ENCODE measurements at regions not wholly inside any gene's neighbourhood (a gene's known extent, or its start where the extent isn't known, plus 50 kb on each side); places are given as distances from the start of the nearest gene placed in this dataset.
"Not testable (repeated sequence)": the region's sequence is repeated elsewhere in the genome, so short reads cannot be mapped to it uniquely, and the experiment has no call there.

DNA sequence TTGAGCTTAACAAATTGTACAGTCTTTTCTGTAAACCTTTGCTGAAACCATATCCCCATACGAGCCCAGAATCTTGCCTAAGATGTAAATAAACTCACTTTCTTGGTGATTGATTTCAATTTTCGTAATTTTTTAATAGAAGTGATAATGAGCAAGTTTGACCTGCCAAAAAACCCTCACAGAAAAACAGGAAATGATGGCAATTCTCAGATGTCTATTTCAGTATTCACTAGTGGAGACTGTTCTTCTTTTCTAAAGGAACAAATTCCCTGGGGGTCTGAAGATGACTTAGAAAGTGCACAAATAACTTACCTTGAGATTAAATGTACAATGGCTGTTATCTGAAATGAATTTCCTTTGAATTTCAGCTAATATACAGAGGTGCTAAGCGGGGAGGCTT is 116.5 kb upstream of the CMC1 start:
- DNase-seq (ENCODE audit: low spot score) = no peak
- intact Hi-C loops (cut with DNase I) = no loop called here

GRCh38 chr3:28125342-28125741 is 116.1 kb upstream of the CMC1 start:
- intact Hi-C loops (cut with DNase I) = no loop called here
- no peak for DNase-seq (ENCODE audit: low spot score)

GRCh38 chr3:28130836-28131235 is 110.6 kb upstream of the CMC1 start:
- intact Hi-C loops (cut with DNase I) = no loop called here
- no peak for DNase-seq (ENCODE audit: low spot score)

DNA sequence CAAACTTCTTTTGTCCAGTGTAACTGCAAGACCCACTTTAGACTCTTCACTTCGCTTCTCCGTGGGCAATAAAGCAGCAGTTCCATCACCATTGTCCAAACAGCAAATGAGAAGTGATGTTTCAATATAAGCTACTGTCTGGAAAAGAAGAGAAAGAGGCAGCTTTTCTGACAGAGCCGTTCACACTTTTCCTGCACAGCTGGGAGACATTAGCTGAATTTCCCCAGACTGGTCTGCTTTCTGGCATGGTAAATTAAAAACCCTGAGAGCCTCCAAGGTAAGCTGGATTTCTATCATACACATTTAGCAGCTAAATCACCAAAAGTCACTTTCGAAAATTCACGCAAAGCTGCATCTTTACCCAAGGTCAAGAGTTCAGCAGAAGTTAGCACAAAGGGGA is 108.5 kb upstream of the CMC1 start:
- no peak for DNase-seq (ENCODE audit: low spot score)
- intact Hi-C loops (cut with DNase I) = no loop called here

- no peak for DNase-seq (ENCODE audit: low spot score)
- intact Hi-C loops (cut with DNase I) = no loop called here
Measured at GRCh38 chr3:28134198-28134597, 107.2 kb upstream of the CMC1 start.

DNA sequence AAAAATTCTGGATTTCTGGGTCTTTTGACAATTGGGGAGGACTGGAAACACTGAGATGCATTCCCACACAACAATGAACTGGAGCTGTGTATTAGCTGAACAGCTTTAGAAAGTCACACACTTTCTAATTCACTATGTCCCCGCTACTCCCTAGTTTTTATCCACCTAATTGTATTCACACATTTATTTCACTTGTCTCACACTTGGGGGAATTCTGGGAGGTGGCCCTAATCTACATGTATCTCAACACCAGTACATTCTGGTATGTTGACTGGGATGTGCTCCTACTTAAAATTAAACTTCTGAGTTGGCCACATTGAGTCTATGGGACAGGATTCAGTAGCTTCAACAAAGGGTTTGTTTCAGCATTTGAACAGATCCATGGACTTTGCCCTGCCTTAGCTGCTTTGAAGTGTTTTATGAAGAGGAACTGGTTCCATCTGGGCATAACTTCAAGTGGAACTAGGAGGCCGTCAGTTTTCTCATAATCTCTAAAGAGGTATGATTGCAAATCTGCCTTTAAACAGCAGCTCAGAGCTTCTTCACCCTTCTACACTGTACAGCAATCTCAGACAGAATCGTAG is 106.5 kb upstream of the CMC1 start:
- intact Hi-C loops (cut with DNase I) = no loop called here
- DNase-seq (ENCODE audit: low spot score) = no peak

DNA sequence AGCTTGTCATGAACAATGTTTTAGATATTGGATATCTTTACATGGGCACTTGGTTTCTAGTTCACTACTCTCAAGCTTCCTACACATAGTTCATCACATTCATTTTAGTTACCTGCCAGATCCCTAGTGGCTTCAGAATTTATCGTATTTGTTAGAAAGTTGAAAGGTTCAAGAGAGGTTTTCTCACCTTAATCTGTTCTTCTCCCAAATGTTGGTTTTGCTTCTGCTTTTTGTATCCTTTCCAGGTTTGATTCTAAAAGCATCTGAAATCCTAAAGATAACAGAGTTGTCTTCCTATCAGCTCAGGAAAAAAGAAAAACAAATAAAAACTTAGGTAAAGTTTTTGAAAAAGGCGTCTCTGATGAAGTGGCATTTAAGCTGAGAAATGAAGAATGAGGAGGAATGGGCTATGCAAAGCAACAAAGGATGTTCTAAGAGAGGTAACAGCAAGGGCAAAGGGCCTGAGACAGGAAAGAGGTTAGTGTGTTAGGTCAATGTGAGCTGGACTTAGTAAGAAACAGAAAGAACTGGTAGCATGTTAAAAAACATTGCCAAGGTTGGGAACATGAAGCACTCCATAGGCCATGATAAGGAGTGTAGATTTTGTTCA is 104.7 kb upstream of the CMC1 start:
- intact Hi-C loops (cut with DNase I) = no loop called here
- no peak for DNase-seq (ENCODE audit: low spot score)

GRCh38 chr3:28138043-28138610 is 103.3 kb upstream of the CMC1 start:
- intact Hi-C loops (cut with DNase I) = no loop called here
- no peak for DNase-seq (ENCODE audit: low spot score)

GRCh38 chr3:28139288-28139687 is 102.1 kb upstream of the CMC1 start:
- DNase-seq (ENCODE audit: low spot score) = no peak

DNA sequence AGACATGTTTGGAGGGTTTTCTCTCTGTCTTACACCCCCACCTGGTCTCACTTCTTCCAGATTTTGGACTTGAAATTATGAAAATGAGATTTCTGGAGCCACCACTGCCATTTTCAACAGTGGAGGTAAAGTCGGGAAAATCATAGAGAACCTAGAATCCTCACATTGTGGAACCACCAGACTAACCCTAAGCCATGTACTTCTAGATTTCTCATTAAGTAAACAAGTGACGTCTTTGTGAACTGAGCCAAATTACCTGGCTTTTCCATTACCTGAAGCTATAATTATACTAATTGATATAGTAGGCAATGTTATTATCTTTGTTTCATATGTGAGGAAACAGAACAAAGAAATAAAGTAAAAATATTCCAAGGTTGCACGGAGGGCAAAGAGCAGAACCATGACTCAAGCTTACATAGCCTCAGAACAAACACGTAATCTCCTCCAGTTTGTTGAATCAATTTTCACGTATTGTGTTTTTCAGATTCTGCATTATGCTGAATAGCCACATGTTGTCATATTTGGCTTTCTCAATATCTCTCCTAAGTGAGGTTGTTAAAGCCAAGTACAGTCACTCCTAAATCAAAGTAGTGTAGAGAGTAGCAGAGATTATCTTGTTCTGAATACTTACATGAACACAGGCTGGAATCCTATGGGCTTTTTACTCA is 101.3 kb upstream of the CMC1 start:
- intact Hi-C loops (cut with DNase I) = no loop called here
- no peak for DNase-seq (ENCODE audit: low spot score)

More at GRCh38 chr3:28139288-28139687, 102.1 kb upstream of the CMC1 start:
- intact Hi-C loops (cut with DNase I) = no loop called here

- intact Hi-C loops (cut with DNase I) = no loop called here
- DNase-seq (ENCODE audit: low spot score) = no peak
Measured at GRCh38 chr3:28140664-28141063, 100.8 kb upstream of the CMC1 start.

DNA sequence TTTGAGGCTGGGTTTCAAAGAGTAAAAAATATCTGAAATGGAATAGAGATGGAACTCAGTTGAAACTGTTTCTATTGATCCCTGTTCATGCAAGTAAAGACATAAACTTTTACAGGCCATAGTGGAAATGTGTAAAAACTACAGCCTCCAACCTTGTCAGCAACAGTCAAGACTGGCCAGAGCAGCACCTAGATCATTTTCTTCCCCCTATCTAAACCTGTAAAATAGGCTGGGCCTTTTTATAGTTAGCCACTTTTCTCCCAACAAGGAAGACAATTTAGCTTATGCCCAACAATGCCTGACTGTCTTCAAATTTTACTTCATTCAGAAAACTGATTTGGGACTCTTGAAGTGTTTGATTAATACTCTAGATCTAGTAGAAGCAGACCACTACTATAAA is 91.5 kb upstream of the CMC1 start:
- intact Hi-C loops (cut with DNase I) = loop anchor here in 1 of 2 donors (1.0 kb wide), 1 partner anchor 9 kb away; no protein-coding TSS in a partner anchor
- DNase-seq (ENCODE audit: low spot score) = no peak

DNA sequence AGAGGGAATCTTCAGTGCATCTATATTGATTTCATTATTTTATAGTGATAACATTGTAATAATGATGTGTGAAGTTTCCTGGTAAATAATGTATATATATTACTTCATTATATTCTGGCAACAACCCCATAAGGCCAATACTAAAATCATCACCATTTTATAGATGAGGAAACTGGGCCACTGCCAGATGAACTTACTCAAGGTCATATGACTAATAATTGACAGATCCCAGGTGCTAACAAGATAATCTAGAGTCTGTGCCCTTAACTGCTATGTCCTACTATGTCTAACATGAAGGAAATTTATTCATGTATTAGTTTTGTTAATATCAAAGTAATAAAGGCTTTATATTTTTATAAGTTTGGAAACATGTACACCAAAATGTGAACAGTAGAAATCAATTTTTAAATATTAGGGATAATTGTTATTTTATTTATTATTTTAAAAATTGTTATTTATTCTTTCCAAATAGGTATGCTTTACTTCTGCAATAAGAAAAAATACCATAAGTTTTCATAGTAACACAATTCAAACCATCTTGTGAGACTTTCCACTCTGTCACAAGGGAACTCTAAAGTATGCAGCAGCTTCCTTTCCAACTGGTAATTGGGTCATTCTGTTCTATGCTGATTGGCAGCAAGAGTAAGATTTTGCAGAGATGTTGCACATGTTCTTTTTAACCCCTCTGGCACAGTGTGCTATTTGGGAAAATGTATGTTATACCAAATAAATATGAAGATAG is 90.8 kb upstream of the CMC1 start:
- intact Hi-C loops (cut with DNase I) = no loop called here
- no peak for DNase-seq (ENCODE audit: low spot score)

DNA sequence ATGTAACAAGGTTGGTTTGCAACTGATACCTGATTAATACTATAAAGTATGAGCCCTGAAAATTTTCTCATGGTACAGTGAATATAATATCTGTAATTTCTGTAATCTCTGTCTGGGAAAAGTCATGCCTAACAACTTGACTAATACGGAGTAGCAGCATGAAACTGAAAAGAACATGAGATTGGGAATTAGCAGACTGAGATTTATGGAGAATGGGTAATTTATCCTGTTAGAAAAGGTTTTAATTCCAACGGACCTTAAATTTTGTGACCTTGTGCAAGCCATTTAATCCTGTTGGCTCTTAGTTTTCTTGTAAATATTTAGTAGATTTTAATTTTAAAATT is 90.2 kb upstream of the CMC1 start:
- intact Hi-C loops (cut with DNase I) = no loop called here
- DNase-seq (ENCODE audit: low spot score) = no peak

- intact Hi-C loops (cut with DNase I) = no loop called here
- no peak for DNase-seq (ENCODE audit: low spot score)
Measured at GRCh38 chr3:28151608-28152228, 89.7 kb upstream of the CMC1 start.

DNA sequence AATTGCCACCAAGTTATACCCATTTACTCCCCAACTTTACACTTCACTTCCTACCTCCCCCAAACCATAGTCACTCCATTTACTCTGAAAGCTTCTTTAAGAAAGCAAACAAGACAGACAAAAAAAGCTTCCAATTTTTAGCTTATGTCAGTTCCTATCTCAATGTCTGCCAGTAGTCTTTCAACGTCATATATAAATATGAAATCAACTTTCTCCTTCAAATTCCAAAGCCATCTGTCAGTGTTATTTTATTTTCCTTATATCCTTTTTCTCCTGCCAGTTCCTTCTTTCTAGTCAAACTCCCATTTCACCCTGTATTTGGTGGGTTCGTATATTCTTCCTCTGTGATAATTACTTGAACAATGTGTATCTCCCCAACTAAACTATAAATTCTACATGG is 85.8 kb upstream of the CMC1 start:
- DNase-seq (ENCODE audit: low spot score) = no peak
- intact Hi-C loops (cut with DNase I) = no loop called here

- intact Hi-C loops (cut with DNase I); DNase-seq (ENCODE audit: low spot score): not testable (repeated sequence)
Measured at GRCh38 chr3:28156599-28156998, 84.8 kb upstream of the CMC1 start.

DNA sequence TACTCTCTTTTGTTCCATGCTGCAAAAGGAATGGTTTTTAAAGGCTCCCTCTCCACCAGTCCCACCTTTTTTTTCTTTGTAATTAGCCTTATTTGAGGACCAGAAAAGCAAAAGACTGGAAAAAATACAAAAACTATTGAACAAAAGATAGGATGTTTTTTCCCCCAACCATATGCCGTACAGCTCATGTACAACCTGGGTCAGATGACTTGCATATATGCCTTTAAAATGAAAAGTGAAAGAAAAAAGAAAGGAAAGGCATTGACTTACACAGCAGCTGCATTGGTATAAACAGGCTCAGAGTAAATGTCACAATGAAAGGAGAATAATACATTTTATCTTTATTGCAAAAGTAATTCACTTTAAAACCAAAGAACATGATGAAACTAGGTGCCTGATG is 69.5 kb upstream of the CMC1 start:
- intact Hi-C loops (cut with DNase I) = no loop called here
- no peak for DNase-seq (ENCODE audit: low spot score)

DNA sequence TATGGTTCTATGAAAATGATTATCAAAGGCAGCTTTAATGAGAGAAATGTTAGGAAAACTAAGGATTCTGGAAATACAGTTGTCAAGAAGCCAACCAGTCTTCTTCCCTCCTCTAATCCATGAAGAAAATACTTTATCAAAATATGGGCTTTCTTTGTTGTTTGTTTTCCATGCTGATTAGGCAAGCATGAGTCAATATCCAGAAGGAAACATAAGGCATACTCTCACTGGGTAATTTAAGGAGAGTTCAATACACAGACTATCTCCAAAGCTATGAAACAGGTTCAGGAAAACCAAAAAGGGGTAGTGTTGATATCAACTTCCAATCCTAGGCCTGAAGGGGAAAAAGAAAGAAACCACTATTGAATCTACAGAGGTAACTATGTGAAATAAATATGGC is 68.7 kb upstream of the CMC1 start:
- no peak for DNase-seq (ENCODE audit: low spot score)
- intact Hi-C loops (cut with DNase I) = no loop called here

DNA sequence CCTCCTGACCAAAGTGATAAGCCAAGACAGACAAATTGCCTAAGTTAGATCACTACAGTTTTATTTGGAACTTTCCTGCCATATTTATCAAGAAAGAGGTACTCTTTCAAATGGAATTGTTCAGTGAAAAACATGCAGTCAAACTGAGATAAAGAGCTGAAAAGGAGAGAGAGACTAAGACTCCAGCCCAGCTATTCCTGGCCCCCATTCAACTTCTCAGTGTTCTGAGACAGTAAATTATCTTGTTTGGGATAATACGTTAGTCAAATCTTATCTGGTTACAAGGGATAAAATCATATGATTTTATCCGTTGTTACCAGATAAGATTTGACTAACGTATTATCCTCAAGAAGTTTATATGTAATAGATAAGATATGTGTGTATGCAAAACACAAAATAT is 67.6 kb upstream of the CMC1 start:
- intact Hi-C loops (cut with DNase I) = no loop called here
- DNase-seq (ENCODE audit: low spot score) = no peak
